PC-3 (cell line): ENCODE measurements at regions not wholly inside any gene's neighbourhood (a gene's known extent, or its start where the extent isn't known, plus 50 kb on each side); places are given as distances from the start of the nearest gene placed in this dataset.

Experiments used
- CTCF ChIP-seq: fragments of 300-600 bp; sonication (generic); conservative IDR thresholded peaks from 2 replicates; pipeline ENCODE4 v1.5.1; 2017; ENCODE audit warnings: antibody characterized with exemption, low read depth, mild to moderate bottlenecking, low read length
- EZH2 ChIP-seq: fragments of 300-600 bp; sonication (generic); IDR thresholded peaks from one replicate; pipeline ENCODE4 v1.6.1; 2017; ENCODE audit warnings: antibody characterized with exemption, mild to moderate bottlenecking, low read length; ENCODE audit not compliant: unreplicated experiment
- EZH2phosphoT487 ChIP-seq: fragments of 300-600 bp; sonication (generic); IDR thresholded peaks from 2 replicates; pipeline ENCODE4 v1.6.1; 2018; ENCODE audit warnings: mild to moderate bottlenecking, antibody characterized with exemption, low read length, borderline replicate concordance

GRCh38 chr21:31420354-31420753, 76.3 kb upstream of the TIAM1 start:
- TF ChIP-seq CTCF (no peak), EZH2phosphoT487 (no peak), EZH2 (no peak)
